Neural progenitor cell (in vitro differentiated cells): ENCODE measurements at regions not wholly inside any gene's neighbourhood (a gene's known extent, or its start where the extent isn't known, plus 50 kb on each side); places are given as distances from the start of the nearest gene placed in this dataset.

Experiments
- EZH2 ChIP-seq: fragments of 200-600 bp; sonication (generic); IDR thresholded peaks from 2 replicates; pipeline ENCODE4 v1.6.1; 2017; ENCODE audit warnings: antibody characterized with exemption, mild to moderate bottlenecking, moderate library complexity
- EZH2phosphoT487 ChIP-seq: fragments of 200-600 bp; sonication (generic); IDR thresholded peaks from 2 replicates; pipeline ENCODE4 v1.6.1; 2017; ENCODE audit warnings: antibody characterized with exemption
- TF ChIP-seq, protein P1 (sequence below): fragments of 200-600 bp; sonication (generic); IDR thresholded peaks from 2 replicates; pipeline ENCODE4 v1.5.1; 2017; ENCODE audit warnings: antibody characterized with exemption, mild to moderate bottlenecking

DNA sequence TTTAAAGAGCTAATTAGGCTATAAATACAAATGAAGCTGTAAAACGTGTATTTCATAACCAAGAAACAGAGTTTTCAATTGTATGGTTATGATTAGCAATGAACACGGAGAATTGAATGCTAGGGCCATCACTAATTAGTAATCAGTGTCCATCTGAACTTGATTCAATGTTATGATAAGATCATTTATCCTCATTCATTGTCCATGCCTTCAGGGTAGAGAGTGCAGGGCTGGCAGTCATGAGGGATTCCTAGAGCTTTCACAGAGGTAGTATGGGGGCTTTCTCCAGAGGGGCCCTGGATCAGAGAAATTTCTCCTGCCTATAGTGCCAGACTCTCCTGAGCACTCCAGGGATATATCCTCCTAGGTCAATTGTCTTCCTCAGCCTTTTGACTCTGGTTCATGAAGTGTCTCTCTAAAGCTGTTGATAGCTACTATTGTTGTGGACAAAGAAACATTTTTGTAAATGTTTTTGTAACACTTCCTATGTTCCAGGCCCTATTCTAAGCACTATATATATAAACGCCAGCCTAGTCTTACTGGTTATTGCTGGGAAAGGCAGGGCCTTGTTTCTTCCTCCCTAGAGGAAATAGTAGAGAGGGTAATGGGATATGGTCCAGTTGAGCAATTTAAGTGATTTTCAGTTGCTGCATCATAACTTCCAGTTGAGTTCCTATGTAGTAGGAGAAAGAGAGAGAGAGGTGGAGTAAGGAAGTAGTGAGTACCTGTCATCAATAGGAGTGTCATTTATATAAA is 249.0 kb downstream of the NFKBIZ start:
- TF ChIP-seq, protein P1, sequence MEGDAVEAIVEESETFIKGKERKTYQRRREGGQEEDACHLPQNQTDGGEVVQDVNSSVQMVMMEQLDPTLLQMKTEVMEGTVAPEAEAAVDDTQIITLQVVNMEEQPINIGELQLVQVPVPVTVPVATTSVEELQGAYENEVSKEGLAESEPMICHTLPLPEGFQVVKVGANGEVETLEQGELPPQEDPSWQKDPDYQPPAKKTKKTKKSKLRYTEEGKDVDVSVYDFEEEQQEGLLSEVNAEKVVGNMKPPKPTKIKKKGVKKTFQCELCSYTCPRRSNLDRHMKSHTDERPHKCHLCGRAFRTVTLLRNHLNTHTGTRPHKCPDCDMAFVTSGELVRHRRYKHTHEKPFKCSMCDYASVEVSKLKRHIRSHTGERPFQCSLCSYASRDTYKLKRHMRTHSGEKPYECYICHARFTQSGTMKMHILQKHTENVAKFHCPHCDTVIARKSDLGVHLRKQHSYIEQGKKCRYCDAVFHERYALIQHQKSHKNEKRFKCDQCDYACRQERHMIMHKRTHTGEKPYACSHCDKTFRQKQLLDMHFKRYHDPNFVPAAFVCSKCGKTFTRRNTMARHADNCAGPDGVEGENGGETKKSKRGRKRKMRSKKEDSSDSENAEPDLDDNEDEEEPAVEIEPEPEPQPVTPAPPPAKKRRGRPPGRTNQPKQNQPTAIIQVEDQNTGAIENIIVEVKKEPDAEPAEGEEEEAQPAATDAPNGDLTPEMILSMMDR: no peak
- TF ChIP-seq EZH2: no peak
- TF ChIP-seq EZH2phosphoT487: no peak
